Lower leg skin (tissue), 3 donors: ENCODE measurements at regions not wholly inside any gene's neighbourhood (a gene's known extent, or its start where the extent isn't known, plus 50 kb on each side); places are given as distances from the start of the nearest gene placed in this dataset.

Source experiments
- POLR2A ChIP-seq, 2 donors: fragments of 450-650 bp; IDR thresholded peaks; one replicate each; pipeline ENCODE4 v1.6.1; 2016 to 2017; ENCODE audit warnings: antibody characterized with exemption in 2 of 2, mild to moderate bottlenecking in 1 of 2, moderate library complexity in 1 of 2
- TF ChIP-seq, protein P1 (sequence below), 3 donors: fragments of 450-650 bp; IDR thresholded peaks; one replicate each; pipeline ENCODE4 v1.5.1; 2016; ENCODE audit warnings: antibody characterized with exemption in 3 of 3, mild to moderate bottlenecking in 3 of 3, moderate library complexity in 2 of 3

DNA sequence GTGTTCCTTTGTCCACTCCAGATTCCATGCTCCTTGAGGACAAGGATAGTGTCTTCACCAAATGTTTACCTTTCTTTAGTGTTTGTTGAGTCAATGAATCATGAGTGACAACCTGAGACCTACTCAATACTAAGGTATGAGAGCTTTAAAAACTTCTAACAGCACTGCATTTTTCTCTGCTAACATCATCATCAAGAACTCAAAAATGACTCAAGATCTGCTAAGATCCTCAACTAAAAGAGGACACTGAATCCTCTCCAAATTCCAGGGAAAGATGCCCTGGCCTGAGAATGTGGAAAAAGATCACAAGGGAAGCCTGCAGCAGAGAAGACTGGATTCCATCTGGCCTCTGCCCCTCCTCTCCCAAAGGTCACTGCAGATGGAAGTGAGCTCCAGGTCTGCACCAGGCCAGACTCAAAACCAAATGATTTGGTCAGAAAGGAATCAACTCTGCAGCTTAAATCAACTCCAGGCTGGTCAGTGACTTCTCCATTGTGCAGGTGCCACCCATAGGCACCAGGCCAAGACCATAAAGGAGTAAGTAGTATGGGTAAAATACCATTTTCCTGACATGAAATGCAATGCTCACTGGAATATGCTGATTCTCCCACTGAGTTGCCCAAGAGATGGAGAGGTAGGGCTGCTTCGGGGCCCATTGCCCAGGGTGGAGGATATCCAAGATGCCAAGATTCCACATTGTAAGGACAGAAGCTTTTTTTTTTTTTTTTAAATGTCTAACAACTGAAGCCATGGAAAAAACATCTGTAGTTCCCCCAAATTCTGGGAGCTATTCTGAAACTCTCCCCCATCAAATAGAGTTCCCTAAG lies 89.5 kb upstream of the DOCK9 start:
- TF ChIP-seq, protein P1, sequence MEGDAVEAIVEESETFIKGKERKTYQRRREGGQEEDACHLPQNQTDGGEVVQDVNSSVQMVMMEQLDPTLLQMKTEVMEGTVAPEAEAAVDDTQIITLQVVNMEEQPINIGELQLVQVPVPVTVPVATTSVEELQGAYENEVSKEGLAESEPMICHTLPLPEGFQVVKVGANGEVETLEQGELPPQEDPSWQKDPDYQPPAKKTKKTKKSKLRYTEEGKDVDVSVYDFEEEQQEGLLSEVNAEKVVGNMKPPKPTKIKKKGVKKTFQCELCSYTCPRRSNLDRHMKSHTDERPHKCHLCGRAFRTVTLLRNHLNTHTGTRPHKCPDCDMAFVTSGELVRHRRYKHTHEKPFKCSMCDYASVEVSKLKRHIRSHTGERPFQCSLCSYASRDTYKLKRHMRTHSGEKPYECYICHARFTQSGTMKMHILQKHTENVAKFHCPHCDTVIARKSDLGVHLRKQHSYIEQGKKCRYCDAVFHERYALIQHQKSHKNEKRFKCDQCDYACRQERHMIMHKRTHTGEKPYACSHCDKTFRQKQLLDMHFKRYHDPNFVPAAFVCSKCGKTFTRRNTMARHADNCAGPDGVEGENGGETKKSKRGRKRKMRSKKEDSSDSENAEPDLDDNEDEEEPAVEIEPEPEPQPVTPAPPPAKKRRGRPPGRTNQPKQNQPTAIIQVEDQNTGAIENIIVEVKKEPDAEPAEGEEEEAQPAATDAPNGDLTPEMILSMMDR (IDR thresholded peaks at IDR 0.05), result no peak
- no peak for TF ChIP-seq POLR2A (IDR thresholded peaks at IDR 0.05)
